NCI-H146 (cell line): ENCODE measurements at regions not wholly inside any gene's neighbourhood (a gene's known extent, or its start where the extent isn't known, plus 50 kb on each side); places are given as distances from the start of the nearest gene placed in this dataset.

ENCODE experiments used
- DNase-seq: peaks from one replicate; lab custom pipeline; 2025; lab: John Stamatoyannopoulos, UW

- no peak for DNase-seq
These were observed 54.0 kb upstream of the COL11A1 start for GRCh38 chr1:103162360-103162759.

GRCh38 chr1:103160281-103160680 is 52.0 kb upstream of the COL11A1 start:
- no peak for DNase-seq
